IMR-90 (cell line): ENCODE measurements at regions not wholly inside any gene's neighbourhood (a gene's known extent, or its start where the extent isn't known, plus 50 kb on each side); places are given as distances from the start of the nearest gene placed in this dataset.

Experiments
- MAZ ChIP-seq: IDR thresholded peaks from 2 replicates; pipeline ENCODE4 v1.6.1; 2012; ENCODE audit warnings: low read depth, mild to moderate bottlenecking, low read length, improper control_type of control experiment, moderate library complexity, borderline replicate concordance
- MXI1 ChIP-seq: IDR thresholded peaks from 2 replicates; pipeline ENCODE4 v1.6.1; 2012; ENCODE audit warnings: low read depth, mild to moderate bottlenecking, low read length, moderate library complexity, borderline replicate concordance
- POLR2A ChIP-seq: IDR thresholded peaks from 2 replicates; pipeline ENCODE4 v1.6.1; 2012; ENCODE audit warnings: mild to moderate bottlenecking, low read depth, low read length
- TF ChIP-seq, protein P1 (sequence below): conservative IDR thresholded peaks from 2 replicates; pipeline ENCODE4 v1.5.1; 2012; ENCODE audit warnings: mild to moderate bottlenecking, low read depth, low read length, improper control_type of control experiment

DNA sequence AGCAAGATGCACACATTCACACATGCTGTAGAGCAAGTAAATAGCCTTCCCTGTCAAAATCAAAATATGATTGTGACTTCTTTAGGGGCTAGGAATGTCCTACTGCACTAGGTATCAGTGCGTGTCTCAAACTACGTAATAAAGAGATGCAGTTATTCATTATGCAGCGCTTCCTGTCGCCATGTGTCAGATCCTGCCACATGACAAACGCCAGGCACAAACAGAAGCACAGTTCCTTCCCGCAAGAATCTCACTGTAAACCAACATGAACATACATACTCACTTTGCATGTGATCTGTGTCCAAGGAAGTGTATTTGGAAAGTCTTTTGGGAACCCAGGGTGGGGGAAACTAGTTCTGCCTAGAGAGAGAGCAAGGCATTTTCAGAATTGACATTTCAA lies 599.9 kb downstream of the RNF144A start:
- TF ChIP-seq, protein P1, sequence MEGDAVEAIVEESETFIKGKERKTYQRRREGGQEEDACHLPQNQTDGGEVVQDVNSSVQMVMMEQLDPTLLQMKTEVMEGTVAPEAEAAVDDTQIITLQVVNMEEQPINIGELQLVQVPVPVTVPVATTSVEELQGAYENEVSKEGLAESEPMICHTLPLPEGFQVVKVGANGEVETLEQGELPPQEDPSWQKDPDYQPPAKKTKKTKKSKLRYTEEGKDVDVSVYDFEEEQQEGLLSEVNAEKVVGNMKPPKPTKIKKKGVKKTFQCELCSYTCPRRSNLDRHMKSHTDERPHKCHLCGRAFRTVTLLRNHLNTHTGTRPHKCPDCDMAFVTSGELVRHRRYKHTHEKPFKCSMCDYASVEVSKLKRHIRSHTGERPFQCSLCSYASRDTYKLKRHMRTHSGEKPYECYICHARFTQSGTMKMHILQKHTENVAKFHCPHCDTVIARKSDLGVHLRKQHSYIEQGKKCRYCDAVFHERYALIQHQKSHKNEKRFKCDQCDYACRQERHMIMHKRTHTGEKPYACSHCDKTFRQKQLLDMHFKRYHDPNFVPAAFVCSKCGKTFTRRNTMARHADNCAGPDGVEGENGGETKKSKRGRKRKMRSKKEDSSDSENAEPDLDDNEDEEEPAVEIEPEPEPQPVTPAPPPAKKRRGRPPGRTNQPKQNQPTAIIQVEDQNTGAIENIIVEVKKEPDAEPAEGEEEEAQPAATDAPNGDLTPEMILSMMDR = no peak
- TF ChIP-seq POLR2A = no peak
- TF ChIP-seq MXI1 = no peak
- no peak for TF ChIP-seq MAZ
